Vagina (tissue), 2 donors: ENCODE measurements at regions not wholly inside any gene's neighbourhood (a gene's known extent, or its start where the extent isn't known, plus 50 kb on each side); places are given as distances from the start of the nearest gene placed in this dataset.

Experiments
- CTCF ChIP-seq, 3 experiments: fragments of 450-650 bp in 2 of 3; fragments of 200-600 bp in 1 of 3; sonication (generic) in 1 of 3; IDR thresholded peaks; one replicate each; pipeline ENCODE4 v1.5.1; 2017 to 2019; ENCODE audit warnings: antibody characterized with exemption in 3 of 3, mild to moderate bottlenecking in 2 of 3, moderate library complexity in 2 of 3
- POLR2A ChIP-seq, 2 donors: fragments of 450-650 bp; IDR thresholded peaks; one replicate each; pipeline ENCODE4 v1.6.1; 2017; ENCODE audit warnings: antibody characterized with exemption in 2 of 2, mild to moderate bottlenecking in 2 of 2, moderate library complexity in 2 of 2
- POLR2AphosphoS5 ChIP-seq, 2 donors: sonication (generic); formaldehyde crosslinking; IDR thresholded peaks; one replicate each; pipeline ENCODE4 v1.9.0; 2017; ENCODE audit warnings: antibody characterized with exemption in 2 of 2, mild to moderate bottlenecking in 2 of 2, low read depth in 1 of 2; ENCODE audit not compliant: insufficient read depth in 1 of 2

GRCh38 chr3:34919025-34919424 is 720.3 kb upstream of the ARPP21 start:
- no peak for TF ChIP-seq CTCF (IDR thresholded peaks at IDR 0.05)
- TF ChIP-seq POLR2AphosphoS5 (IDR thresholded peaks at IDR 0.05; ENCODE audit: insufficient read depth in 1 of 2, low read depth in 1 of 2) = no peak
- no peak for TF ChIP-seq POLR2A (IDR thresholded peaks at IDR 0.05)
